Heart left ventricle (tissue), 13 donors: ENCODE measurements at regions not wholly inside any gene's neighbourhood (a gene's known extent, or its start where the extent isn't known, plus 50 kb on each side); places are given as distances from the start of the nearest gene placed in this dataset.

ENCODE experiments used
- CTCF ChIP-seq, 12 donors: fragments of 200-600 bp; sonication (generic) in 4 of 12; IDR thresholded peaks; one replicate each; pipeline versions ENCODE4 v1.5.0 to v1.8.0; 2018 to 2022; ENCODE audit warnings: antibody characterized with exemption in 12 of 12, mild to moderate bottlenecking in 5 of 12
- POLR2A ChIP-seq, 2 donors: fragments of 450-650 bp; IDR thresholded peaks; one replicate each; pipeline ENCODE4 v1.6.1; 2017; ENCODE audit warnings: antibody characterized with exemption in 2 of 2, mild to moderate bottlenecking in 2 of 2, moderate library complexity in 2 of 2
- donor health status: ischemic (EF 13 %, LVEDD 7.1; RV severe dilation, severe dysfunction).
- donor health status: DM: no; HTN: yes; CAD: no.
- donor health status: DM: no; HTN: no; CAD: no.
- donor health status: ischemic (EF 25% LVEDD 6.9; RV normal size, moderate dysfunction).
- donor health status: ischemic (EF 25% LVEDD 5.7; RV mildly dilated, moderate dysfunction).
- donor health status: ischemic (EF 35%, LVEDD 5.7; RV mildly dilated, moderate dysfunction).
- donor health status: nonischemic (EF 11% LVEDD 7.7; RV severe dilation, severe dysfunction).
- donor health status: DM: yes; HTN: yes; CAD: no.
- donor health status: PGD.
- donor health status: ischemic (EF 29% LVEDD 5.4; RV normal size, mild dysfunction).
- donor health status: nonischemic (EF 23%, LVEDD 6.1; RV moderate dilation, normal function).

GRCh38 chr12:93019975-93020630 lies 91.0 kb upstream of the EEA1 start:
- no peak for TF ChIP-seq CTCF (IDR thresholded peaks at IDR 0.05)
- TF ChIP-seq POLR2A (IDR thresholded peaks at IDR 0.05) = no peak
